Neural progenitor cell (in vitro differentiated cells): ENCODE measurements at regions not wholly inside any gene's neighbourhood (a gene's known extent, or its start where the extent isn't known, plus 50 kb on each side); places are given as distances from the start of the nearest gene placed in this dataset.

ENCODE experiments used
- DNase-seq: peaks from one replicate; pipeline ENCODE4 v3.0.0-alpha.2; 2016; ENCODE audit warnings: low spot score
- H2AFZ ChIP-seq: fragments of 200-600 bp; sonication (generic); replicated peaks from 2 replicates; pipeline ENCODE4 v1.6.1; 2016; ENCODE audit warnings: antibody characterized with exemption
- H3F3A ChIP-seq: fragments of 200-600 bp; sonication (generic); 2 replicates; pipeline ENCODE4 v1.6.1; 2016; ENCODE audit warnings: antibody characterized with exemption, low read depth
- H3K27ac ChIP-seq: fragments of 200-600 bp; sonication (generic); 2 replicates; pipeline ENCODE4 v1.5.1; 2016; ENCODE audit warnings: mild to moderate bottlenecking
- H3K27me3 ChIP-seq: fragments of 200-600 bp; sonication (generic); 2 replicates; pipeline ENCODE4 v1.6.1; 2016; ENCODE audit warnings: mild to moderate bottlenecking, moderate library complexity
- H3K36me3 ChIP-seq: fragments of 200-600 bp; sonication (generic); 2 replicates; pipeline ENCODE4 v1.5.1; 2016
- H3K4me1 ChIP-seq: fragments of 200-600 bp; sonication (generic); 2 replicates; pipeline ENCODE4 v1.6.1; 2016; ENCODE audit warnings: mixed run types
- H3K4me2 ChIP-seq: fragments of 200-600 bp; sonication (generic); 2 replicates; pipeline ENCODE4 v1.6.1; 2016
- H3K4me3 ChIP-seq: fragments of 200-600 bp; sonication (generic); 2 replicates; pipeline ENCODE4 v1.5.1; 2016
- H3K79me2 ChIP-seq: fragments of 200-600 bp; sonication (generic); 2 replicates; pipeline ENCODE4 v1.6.1; 2016; ENCODE audit warnings: low read depth
- H3K9ac ChIP-seq: fragments of 200-600 bp; sonication (generic); 2 replicates; pipeline ENCODE4 v1.6.1; 2016
- H3K9me3 ChIP-seq: fragments of 200-600 bp; sonication (generic); 2 replicates; pipeline ENCODE4 v1.5.1; 2016; ENCODE audit warnings: low read depth
- H4K20me1 ChIP-seq: fragments of 200-600 bp; sonication (generic); 2 replicates; pipeline ENCODE4 v1.6.1; 2016; ENCODE audit warnings: low read depth
- H3K27ac Mint-ChIP-seq: 3 replicates; pipeline ENCODE4 v1.8.0; 2021; ENCODE audit warnings: mixed read lengths
- H3K27me3 Mint-ChIP-seq: 2 replicates; pipeline ENCODE4 v1.8.0; 2022; ENCODE audit warnings: low read depth, mild to moderate bottlenecking, inconsistent platforms, moderate library complexity, mixed read lengths; ENCODE audit not compliant: insufficient read depth
- H3K36me3 Mint-ChIP-seq: 3 replicates; pipeline ENCODE4 v1.8.0; 2021; ENCODE audit warnings: mixed read lengths
- H3K4me1 Mint-ChIP-seq: 3 replicates; pipeline ENCODE4 v1.8.0; 2021; ENCODE audit warnings: mixed read lengths
- H3K4me3 Mint-ChIP-seq: 3 replicates; pipeline ENCODE4 v1.8.0; 2021; ENCODE audit warnings: mild to moderate bottlenecking, moderate library complexity, mixed read lengths
- H3K9me3 Mint-ChIP-seq: 3 replicates; pipeline ENCODE4 v1.8.0; 2020; ENCODE audit warnings: mixed read lengths
- CTCF ChIP-seq: fragments of 200-600 bp; sonication (generic); IDR thresholded peaks from 2 replicates; pipeline ENCODE4 v1.5.1; 2017; ENCODE audit warnings: antibody characterized with exemption, mild to moderate bottlenecking
- EZH2 ChIP-seq: fragments of 200-600 bp; sonication (generic); IDR thresholded peaks from 2 replicates; pipeline ENCODE4 v1.6.1; 2017; ENCODE audit warnings: antibody characterized with exemption, mild to moderate bottlenecking, moderate library complexity
- EZH2phosphoT487 ChIP-seq: fragments of 200-600 bp; sonication (generic); IDR thresholded peaks from 2 replicates; pipeline ENCODE4 v1.6.1; 2017; ENCODE audit warnings: antibody characterized with exemption

- no peak overlapping the region for H3K9ac ChIP-seq
- no peaks in the 10 kb centered on the region for H4K20me1 ChIP-seq
- H3K4me3 Mint-ChIP-seq = no peak overlapping the region
- H3K4me1 ChIP-seq = no peaks in the 10 kb centered on the region
- no peaks in the 10 kb centered on the region for H3F3A ChIP-seq
- H3K27me3 ChIP-seq = no peaks in the 10 kb centered on the region
- no peaks in the 10 kb centered on the region for H3K9me3 Mint-ChIP-seq
- TF ChIP-seq CTCF (no peak), EZH2phosphoT487 (no peak), EZH2 (no peak)
- no peaks in the 10 kb centered on the region for H3K27me3 Mint-ChIP-seq
- no peaks in the 10 kb centered on the region for H3K9me3 ChIP-seq
- no peaks in the 10 kb centered on the region for H3K79me2 ChIP-seq
- no peak for DNase-seq
- H3K4me3 ChIP-seq = no peak overlapping the region
- H2AFZ ChIP-seq = no peak overlapping the region
- H3K36me3 Mint-ChIP-seq = no peaks in the 10 kb centered on the region
- H3K4me1 Mint-ChIP-seq = no peaks in the 10 kb centered on the region
- no peaks in the 10 kb centered on the region for H3K36me3 ChIP-seq
- no peak overlapping the region for H3K27ac Mint-ChIP-seq
- H3K4me2 ChIP-seq = no peak overlapping the region
- H3K27ac ChIP-seq = no peak overlapping the region
Measured at GRCh38 chrX:144715337-144715736, 532.0 kb upstream of the SPANXN1 start.

GRCh38 chrX:144716187-144716586, 531.1 kb upstream of the SPANXN1 start:
- Mint-ChIP-seq H3K27me3 (no peaks in the 10 kb centered on the region), H3K4me1 (no peaks in the 10 kb centered on the region), H3K9me3 (no peaks in the 10 kb centered on the region), H3K27ac (no peak overlapping the region), H3K4me3 (no peak overlapping the region), H3K36me3 (no peaks in the 10 kb centered on the region)
- H3K27ac ChIP-seq = no peak overlapping the region
- H3F3A ChIP-seq = no peaks in the 10 kb centered on the region
- no peaks in the 10 kb centered on the region for H3K27me3 ChIP-seq
- H4K20me1 ChIP-seq = no peaks in the 10 kb centered on the region
- H3K36me3 ChIP-seq = no peaks in the 10 kb centered on the region
- H3K4me3 ChIP-seq = no peak overlapping the region
- no peak overlapping the region for H3K9ac ChIP-seq
- DNase-seq = peak; percentile 3
- no peak for TF ChIP-seq EZH2
- no peak for TF ChIP-seq CTCF
- TF ChIP-seq EZH2phosphoT487 = no peak
- no peak overlapping the region for H3K4me2 ChIP-seq
- no peaks in the 10 kb centered on the region for H3K4me1 ChIP-seq
- H3K79me2 ChIP-seq = no peaks in the 10 kb centered on the region
- H3K9me3 ChIP-seq = no peaks in the 10 kb centered on the region
- no peak overlapping the region for H2AFZ ChIP-seq

- Histone ChIP-seq H3K79me2 (no peaks in the 10 kb centered on the region), H2AFZ (no peak overlapping the region), H3K9me3 (no peaks in the 10 kb centered on the region), H3K4me3 (no peak overlapping the region), H3K4me1 (no peaks in the 10 kb centered on the region), H3K4me2 (no peak overlapping the region), H3K9ac (no peak overlapping the region), H3K27ac (no peak overlapping the region), H3F3A (no peaks in the 10 kb centered on the region), H3K36me3 (no peaks in the 10 kb centered on the region), H4K20me1 (no peaks in the 10 kb centered on the region), H3K27me3 (no peaks in the 10 kb centered on the region)
- H3K27me3 Mint-ChIP-seq = no peaks in the 10 kb centered on the region
- no peak overlapping the region for H3K27ac Mint-ChIP-seq
- DNase-seq = no peak
- H3K9me3 Mint-ChIP-seq = no peaks in the 10 kb centered on the region
- no peaks in the 10 kb centered on the region for H3K4me1 Mint-ChIP-seq
- H3K4me3 Mint-ChIP-seq = no peak overlapping the region
- TF ChIP-seq EZH2 = no peak
- TF ChIP-seq EZH2phosphoT487 = no peak
- TF ChIP-seq CTCF = no peak
- H3K36me3 Mint-ChIP-seq = no peaks in the 10 kb centered on the region
Measured at GRCh38 chrX:144717682-144718081, 529.6 kb upstream of the SPANXN1 start.

GRCh38 chrX:144722307-144722706, 525.0 kb upstream of the SPANXN1 start:
- H3K4me1 Mint-ChIP-seq = no peaks in the 10 kb centered on the region
- Histone ChIP-seq H3K27me3 (no peaks in the 10 kb centered on the region), H3F3A (no peaks in the 10 kb centered on the region), H3K9ac (no peak overlapping the region), H3K36me3 (no peaks in the 10 kb centered on the region), H3K79me2 (no peaks in the 10 kb centered on the region), H3K4me3 (no peak overlapping the region), H3K9me3 (peaks cover 4% of the 10 kb centered on the region), H3K4me1 (no peaks in the 10 kb centered on the region), H3K4me2 (no peak overlapping the region), H3K27ac (no peak overlapping the region), H4K20me1 (no peaks in the 10 kb centered on the region), H2AFZ (no peak overlapping the region)
- no peaks in the 10 kb centered on the region for H3K9me3 Mint-ChIP-seq
- no peaks in the 10 kb centered on the region for H3K27me3 Mint-ChIP-seq
- H3K27ac Mint-ChIP-seq = no peak overlapping the region
- TF ChIP-seq CTCF (peak; percentile 50), EZH2phosphoT487 (no peak), EZH2 (no peak)
- peak; percentile 30 for DNase-seq
- H3K36me3 Mint-ChIP-seq = no peaks in the 10 kb centered on the region
- H3K4me3 Mint-ChIP-seq = no peak overlapping the region
